ENCODE measurements at regions not wholly inside any gene's neighbourhood (a gene's known extent, or its start where the extent isn't known, plus 50 kb on each side); places are given as distances from the start of the nearest gene placed in this dataset.

GRCh38 chrX:40508560-40508959, 72.2 kb upstream of the ATP6AP2 start:
- H3K27ac ChIP-seq, result no peak overlapping the region
- H3K9me3 ChIP-seq, result no peaks in the 10 kb centered on the region
- ATAC-seq (ENCODE audit: insufficient number of reproducible peaks, low FRiP score, low read depth), result no peak
- H3K36me3 ChIP-seq, result no peaks in the 10 kb centered on the region
- no peaks in the 10 kb centered on the region for H3K27me3 ChIP-seq (replicated peaks; ENCODE audit: insufficient read depth)
- TF ChIP-seq CTCF (IDR thresholded peaks at IDR 0.05), result no peak
- DNase-seq (ENCODE audit: low spot score), result no peak
- no peaks in the 10 kb centered on the region for H3K4me1 ChIP-seq (ENCODE audit: control insufficient read depth in 1 of 2, low read depth in 2 of 2)
- H3K4me3 ChIP-seq, result no peak overlapping the region

GRCh38 chrX:40506201-40506985, 74.4 kb upstream of the ATP6AP2 start:
- Histone ChIP-seq H3K4me3 (no peak overlapping the region), H3K36me3 (no peaks in the 10 kb centered on the region), H3K9me3 (no peaks in the 10 kb centered on the region), H3K27ac (no peak overlapping the region), H3K27me3 (replicated peaks; ENCODE audit: insufficient read depth) (no peaks in the 10 kb centered on the region), H3K4me1 (ENCODE audit: control insufficient read depth in 1 of 2, low read depth in 2 of 2) (no peaks in the 10 kb centered on the region)
- ATAC-seq (ENCODE audit: insufficient number of reproducible peaks, low FRiP score, low read depth) (no peak), DNase-seq (ENCODE audit: low spot score) (no peak)
- no peak for TF ChIP-seq CTCF (IDR thresholded peaks at IDR 0.05)

GRCh38 chrX:40504801-40505605, 75.8 kb upstream of the ATP6AP2 start:
- Histone ChIP-seq H3K9me3 (no peaks in the 10 kb centered on the region), H3K4me3 (no peak overlapping the region), H3K27ac (no peak overlapping the region), H3K27me3 (replicated peaks; ENCODE audit: insufficient read depth) (no peaks in the 10 kb centered on the region), H3K4me1 (ENCODE audit: control insufficient read depth in 1 of 2, low read depth in 2 of 2) (no peaks in the 10 kb centered on the region), H3K36me3 (no peaks in the 10 kb centered on the region)
- no peak for TF ChIP-seq CTCF (IDR thresholded peaks at IDR 0.05)
- DNase-seq (ENCODE audit: low spot score), result no peak
- no peak for ATAC-seq (ENCODE audit: insufficient number of reproducible peaks, low FRiP score, low read depth)

- ATAC-seq (ENCODE audit: insufficient number of reproducible peaks, low FRiP score, low read depth), result no peak
Measured at GRCh38 chrX:40503094-40503493, 77.7 kb upstream of the ATP6AP2 start.

More at GRCh38 chrX:40503094-40503493, 77.7 kb upstream of the ATP6AP2 start:
- no peak for DNase-seq (ENCODE audit: low spot score)
- Histone ChIP-seq H3K36me3 (no peaks in the 10 kb centered on the region), H3K27me3 (replicated peaks; ENCODE audit: insufficient read depth) (no peaks in the 10 kb centered on the region), H3K27ac (no peak overlapping the region), H3K4me3 (no peak overlapping the region), H3K9me3 (no peaks in the 10 kb centered on the region), H3K4me1 (ENCODE audit: control insufficient read depth in 1 of 2, low read depth in 2 of 2) (no peaks in the 10 kb centered on the region)
- no peak for TF ChIP-seq CTCF (IDR thresholded peaks at IDR 0.05)

Measured in thoracic aorta (tissue), 2 donors.